Upper lobe of left lung (tissue), 4 donors: ENCODE measurements at regions not wholly inside any gene's neighbourhood (a gene's known extent, or its start where the extent isn't known, plus 50 kb on each side); places are given as distances from the start of the nearest gene placed in this dataset.

Source experiments
- POLR2A ChIP-seq, 4 donors: fragments of 450-650 bp; IDR thresholded peaks; one replicate each; pipeline ENCODE4 v1.5.1; 2016 to 2017; ENCODE audit warnings: antibody characterized with exemption in 4 of 4, mild to moderate bottlenecking in 2 of 4
- POLR2AphosphoS5 ChIP-seq, 2 donors: sonication (generic); formaldehyde crosslinking; IDR thresholded peaks; one replicate each; pipeline ENCODE4 v1.5.1; 2017; ENCODE audit warnings: antibody characterized with exemption in 2 of 2
- TF ChIP-seq, protein P1 (sequence below), 6 experiments: fragments of 450-650 bp in 4 of 6; fragments of 200-600 bp in 2 of 6; sonication (generic) in 2 of 6; IDR thresholded peaks; one replicate each; pipeline ENCODE4 v1.5.1; 2016 to 2019; ENCODE audit warnings: antibody characterized with exemption in 6 of 6

DNA sequence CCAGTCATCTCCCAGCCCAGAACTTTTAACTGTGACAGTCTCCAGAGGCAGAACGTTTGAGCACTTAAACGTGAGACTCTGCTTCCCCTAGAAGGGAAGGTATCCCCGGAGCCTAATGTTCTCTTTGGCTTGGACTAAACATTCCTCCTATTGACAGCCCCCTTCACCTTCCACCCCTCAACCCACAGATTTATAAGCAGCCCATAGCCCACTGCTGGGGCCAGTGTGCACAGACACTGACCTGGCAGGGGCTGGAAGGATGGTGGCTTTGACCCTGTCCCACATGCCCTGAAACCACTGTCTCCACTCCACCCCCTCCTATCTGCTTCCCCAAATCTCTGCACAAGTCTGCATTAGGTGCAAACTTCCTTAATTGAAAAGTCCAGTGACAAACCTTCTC is 715.0 kb upstream of the IGFBP3 start:
- TF ChIP-seq, protein P1, sequence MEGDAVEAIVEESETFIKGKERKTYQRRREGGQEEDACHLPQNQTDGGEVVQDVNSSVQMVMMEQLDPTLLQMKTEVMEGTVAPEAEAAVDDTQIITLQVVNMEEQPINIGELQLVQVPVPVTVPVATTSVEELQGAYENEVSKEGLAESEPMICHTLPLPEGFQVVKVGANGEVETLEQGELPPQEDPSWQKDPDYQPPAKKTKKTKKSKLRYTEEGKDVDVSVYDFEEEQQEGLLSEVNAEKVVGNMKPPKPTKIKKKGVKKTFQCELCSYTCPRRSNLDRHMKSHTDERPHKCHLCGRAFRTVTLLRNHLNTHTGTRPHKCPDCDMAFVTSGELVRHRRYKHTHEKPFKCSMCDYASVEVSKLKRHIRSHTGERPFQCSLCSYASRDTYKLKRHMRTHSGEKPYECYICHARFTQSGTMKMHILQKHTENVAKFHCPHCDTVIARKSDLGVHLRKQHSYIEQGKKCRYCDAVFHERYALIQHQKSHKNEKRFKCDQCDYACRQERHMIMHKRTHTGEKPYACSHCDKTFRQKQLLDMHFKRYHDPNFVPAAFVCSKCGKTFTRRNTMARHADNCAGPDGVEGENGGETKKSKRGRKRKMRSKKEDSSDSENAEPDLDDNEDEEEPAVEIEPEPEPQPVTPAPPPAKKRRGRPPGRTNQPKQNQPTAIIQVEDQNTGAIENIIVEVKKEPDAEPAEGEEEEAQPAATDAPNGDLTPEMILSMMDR (IDR thresholded peaks at IDR 0.05), result no peak
- TF ChIP-seq POLR2A (IDR thresholded peaks at IDR 0.05) (no peak), POLR2AphosphoS5 (IDR thresholded peaks at IDR 0.05) (no peak)
